Epithelial cell of proximal tubule (primary cell): ENCODE measurements at regions not wholly inside any gene's neighbourhood (a gene's known extent, or its start where the extent isn't known, plus 50 kb on each side); places are given as distances from the start of the nearest gene placed in this dataset.

Experiments used
- DNase-seq: peaks from one replicate; pipeline ENCODE4 v3.0.0-alpha.2; 2011; ENCODE audit warnings: low read depth
- H3K4me3 ChIP-seq: 2 replicates; pipeline ENCODE4 v1.5.1; 2011; ENCODE audit warnings: low read depth, mild to moderate bottlenecking, low read length
- CTCF ChIP-seq: conservative IDR thresholded peaks from 2 replicates; pipeline ENCODE4 v1.5.1; 2012; ENCODE audit warnings: low read depth, mild to moderate bottlenecking, low read length

- DNase-seq: no peak
- no peak for TF ChIP-seq CTCF
- no peak overlapping the region for H3K4me3 ChIP-seq
These were observed 300.7 kb upstream of the GRM7 start for GRCh38 chr3:6560259-6560658.

- TF ChIP-seq CTCF: no peak
- no peak for DNase-seq
- no peak overlapping the region for H3K4me3 ChIP-seq
These were observed 293.7 kb upstream of the GRM7 start for GRCh38 chr3:6567241-6567640.

GRCh38 chr3:6568999-6569493 is 291.9 kb upstream of the GRM7 start:
- no peak for TF ChIP-seq CTCF
- no peak for DNase-seq
- H3K4me3 ChIP-seq: no peak overlapping the region

GRCh38 chr3:6571448-6571847 is 289.5 kb upstream of the GRM7 start:
- no peak for TF ChIP-seq CTCF
- no peak overlapping the region for H3K4me3 ChIP-seq
- no peak for DNase-seq

- DNase-seq: no peak
- no peak for TF ChIP-seq CTCF
- H3K4me3 ChIP-seq: no peak overlapping the region
These were observed 283.3 kb upstream of the GRM7 start for GRCh38 chr3:6577584-6577983.

DNA sequence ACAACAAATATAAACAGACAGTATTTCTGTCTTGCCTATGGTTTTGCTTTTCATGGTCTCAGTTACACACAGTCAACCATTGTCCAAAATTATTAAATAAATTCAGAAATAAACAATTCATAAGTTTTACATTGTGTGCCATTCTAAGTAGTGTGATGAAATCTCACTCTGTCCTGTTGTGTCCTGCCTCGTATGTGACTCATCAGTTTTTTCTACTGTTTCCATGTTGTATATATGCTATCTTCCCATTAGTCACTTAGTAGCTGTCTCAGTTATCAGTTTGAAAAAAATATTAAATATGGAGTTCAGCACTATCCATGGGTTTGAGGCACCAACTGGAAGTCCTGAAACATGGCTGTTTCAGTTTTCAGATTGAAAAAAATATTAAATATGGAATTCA is 282.4 kb upstream of the GRM7 start:
- no peak overlapping the region for H3K4me3 ChIP-seq
- DNase-seq: no peak
- TF ChIP-seq CTCF: no peak

- no peak for DNase-seq
- TF ChIP-seq CTCF: no peak
- no peak overlapping the region for H3K4me3 ChIP-seq
These were observed 280.1 kb upstream of the GRM7 start for GRCh38 chr3:6580808-6581207.
